Activated CD4-positive, alpha-beta memory T cell treated with anti-CD3 and anti-CD28 coated beads, Interleukin-2, amount 10 ng/mL, durations not matched to agents 7 days and 5 days (primary cell): ENCODE measurements at regions not wholly inside any gene's neighbourhood (a gene's known extent, or its start where the extent isn't known, plus 50 kb on each side); places are given as distances from the start of the nearest gene placed in this dataset.

ENCODE experiments used
- CTCF ChIA-PET: fragments of 350-600 bp; sonication (Branson Sonifier 250); formaldehyde crosslinking; loops from one replicate; lab custom pipeline; 2021; ENCODE audit warnings: antibody characterized with exemption, inconsistent platforms; lab: Charles Lee
- POLR2A ChIA-PET: fragments of 350-600 bp; sonication (Branson Sonifier 250); formaldehyde crosslinking; loops from one replicate; lab custom pipeline; 2021; ENCODE audit warnings: antibody characterized with exemption; lab: Charles Lee
- DNase-seq: peaks from one replicate; pipeline ENCODE4 v3.0.0-alpha.2; 2020
- H3K27ac Mint-ChIP-seq: one replicate; pipeline ENCODE4 v1.8.0; 2021; ENCODE audit warnings: mild to moderate bottlenecking, mixed read lengths
- H3K27me3 Mint-ChIP-seq: one replicate; pipeline ENCODE4 v1.8.0; 2021; ENCODE audit warnings: mixed read lengths
- H3K36me3 Mint-ChIP-seq: one replicate; pipeline ENCODE4 v1.8.0; 2021; ENCODE audit warnings: low read depth, mixed read lengths
- H3K4me1 Mint-ChIP-seq: one replicate; pipeline ENCODE4 v1.8.0; 2021; ENCODE audit warnings: mixed read lengths
- H3K4me3 Mint-ChIP-seq: one replicate; pipeline ENCODE4 v1.8.0; 2021; ENCODE audit warnings: mild to moderate bottlenecking, mixed read lengths
- H3K9me3 Mint-ChIP-seq: one replicate; pipeline ENCODE4 v1.8.0; 2021; ENCODE audit warnings: mixed read lengths

DNA sequence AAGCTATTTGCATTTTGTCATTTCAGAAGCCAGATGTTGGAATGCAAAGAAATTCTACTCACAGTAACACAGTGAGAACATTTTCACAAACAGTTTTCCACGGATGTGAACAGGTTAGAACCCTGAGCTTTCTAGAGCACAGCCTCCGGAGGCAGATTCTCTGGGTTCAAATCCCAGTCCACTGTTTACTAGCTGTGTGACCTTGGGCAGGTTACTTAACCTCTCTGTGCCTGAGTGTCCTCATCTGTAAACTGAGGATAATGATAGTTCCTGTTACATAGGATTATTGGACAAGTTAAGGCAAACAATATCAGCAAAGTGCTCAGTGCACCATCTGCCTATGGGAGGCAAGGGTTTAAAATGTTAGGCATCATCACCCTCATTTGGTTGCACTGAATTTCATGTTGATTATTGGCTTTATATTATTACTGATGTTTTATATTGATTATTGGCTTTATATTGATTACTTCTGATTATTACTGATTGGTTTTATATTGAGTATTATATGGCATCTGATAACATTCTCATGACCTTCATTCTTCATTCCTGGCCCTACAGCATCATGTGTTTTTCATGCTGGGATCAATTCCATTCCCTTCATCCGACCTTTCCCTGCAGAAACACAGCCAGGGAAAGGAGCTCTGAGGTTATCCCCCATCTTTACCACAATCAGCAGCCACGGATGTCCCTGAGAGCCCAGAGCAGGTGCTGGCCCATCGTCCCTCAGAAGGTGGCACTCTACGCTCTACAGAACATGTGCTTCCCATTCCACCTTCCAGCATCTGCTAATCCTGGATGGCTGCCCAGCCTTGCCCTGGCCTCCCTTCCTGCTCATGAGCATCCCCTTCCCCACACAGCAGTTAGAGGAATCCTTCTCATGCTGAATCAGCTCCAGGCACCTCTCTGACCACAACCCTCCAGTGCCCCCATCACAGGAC is 283.1 kb downstream of the PREX1 start:
- no peaks in the 10 kb centered on the region for H3K4me1 Mint-ChIP-seq
- no peaks in the 10 kb centered on the region for H3K36me3 Mint-ChIP-seq
- H3K9me3 Mint-ChIP-seq = no peaks in the 10 kb centered on the region
- H3K4me3 Mint-ChIP-seq = no peak overlapping the region
- POLR2A ChIA-PET = no interaction called here
- H3K27ac Mint-ChIP-seq = no peak overlapping the region
- H3K27me3 Mint-ChIP-seq = peaks cover 15% of the 10 kb centered on the region
- no peak for DNase-seq
- CTCF ChIA-PET = no interaction called here

DNA sequence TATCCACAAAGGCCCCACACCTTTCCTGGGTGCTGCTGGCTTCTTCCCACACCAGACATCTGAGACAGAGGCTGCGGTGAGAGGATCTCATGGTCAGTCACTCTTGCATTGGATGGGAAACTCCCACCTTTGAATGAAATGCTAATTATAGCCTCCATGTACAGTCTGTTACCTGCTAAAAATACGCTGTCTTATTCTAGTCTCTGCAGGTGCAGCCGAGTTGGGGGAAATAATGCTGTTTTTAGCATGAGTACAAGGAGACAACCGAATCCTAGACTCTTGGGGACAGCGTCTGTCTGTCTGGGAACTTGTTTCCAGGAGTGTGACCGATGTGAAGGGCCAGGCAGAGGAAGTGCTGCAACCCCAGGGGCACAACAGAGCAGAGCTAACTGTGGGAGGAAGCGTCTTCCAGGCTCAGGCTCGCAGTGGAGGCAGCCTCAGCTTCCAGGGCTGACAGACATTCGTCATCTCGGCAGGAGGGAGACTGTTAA is 286.2 kb downstream of the PREX1 start:
- H3K4me1 Mint-ChIP-seq = no peaks in the 10 kb centered on the region
- H3K4me3 Mint-ChIP-seq = no peak overlapping the region

DNA sequence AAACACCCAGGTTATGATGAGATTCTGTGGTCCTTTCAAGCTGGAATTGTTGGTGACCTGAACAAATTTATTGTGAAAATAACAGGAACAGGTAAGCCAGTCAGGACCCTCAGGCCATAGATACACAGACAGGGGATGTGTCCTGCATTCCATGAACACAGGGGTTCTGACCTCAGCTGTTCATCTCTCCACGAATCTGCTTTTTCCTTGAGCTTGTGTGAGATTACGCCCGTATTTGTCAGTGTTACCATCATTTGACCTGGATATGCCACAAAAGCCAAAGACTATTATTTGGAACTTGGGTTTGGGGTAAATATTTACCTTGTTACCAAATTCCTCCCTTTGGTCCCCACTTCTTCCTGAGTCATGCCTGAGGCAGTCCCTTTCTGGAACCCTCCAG is 288.9 kb downstream of the PREX1 start:
- H3K27me3 Mint-ChIP-seq = peaks cover 34% of the 10 kb centered on the region
- no peaks in the 10 kb centered on the region for H3K4me1 Mint-ChIP-seq
- POLR2A ChIA-PET = no interaction called here
- H3K9me3 Mint-ChIP-seq = no peaks in the 10 kb centered on the region
- CTCF ChIA-PET = interaction anchor here (1.3 kb wide), 1 partner anchor 81 kb away, joined by 3 read pairs; no protein-coding TSS in a partner anchor
- no peak overlapping the region for H3K27ac Mint-ChIP-seq
- no peaks in the 10 kb centered on the region for H3K36me3 Mint-ChIP-seq
- no peak overlapping the region for H3K4me3 Mint-ChIP-seq
- DNase-seq = no peak

More for the DNA sequence above, 286.2 kb downstream of the PREX1 start:
- H3K9me3 Mint-ChIP-seq = no peaks in the 10 kb centered on the region
- H3K27ac Mint-ChIP-seq = no peak overlapping the region
- DNase-seq = no peak
- ChIA-PET CTCF (no interaction called here), POLR2A (no interaction called here)
- peaks cover 24% of the 10 kb centered on the region for H3K27me3 Mint-ChIP-seq
- no peaks in the 10 kb centered on the region for H3K36me3 Mint-ChIP-seq

DNA sequence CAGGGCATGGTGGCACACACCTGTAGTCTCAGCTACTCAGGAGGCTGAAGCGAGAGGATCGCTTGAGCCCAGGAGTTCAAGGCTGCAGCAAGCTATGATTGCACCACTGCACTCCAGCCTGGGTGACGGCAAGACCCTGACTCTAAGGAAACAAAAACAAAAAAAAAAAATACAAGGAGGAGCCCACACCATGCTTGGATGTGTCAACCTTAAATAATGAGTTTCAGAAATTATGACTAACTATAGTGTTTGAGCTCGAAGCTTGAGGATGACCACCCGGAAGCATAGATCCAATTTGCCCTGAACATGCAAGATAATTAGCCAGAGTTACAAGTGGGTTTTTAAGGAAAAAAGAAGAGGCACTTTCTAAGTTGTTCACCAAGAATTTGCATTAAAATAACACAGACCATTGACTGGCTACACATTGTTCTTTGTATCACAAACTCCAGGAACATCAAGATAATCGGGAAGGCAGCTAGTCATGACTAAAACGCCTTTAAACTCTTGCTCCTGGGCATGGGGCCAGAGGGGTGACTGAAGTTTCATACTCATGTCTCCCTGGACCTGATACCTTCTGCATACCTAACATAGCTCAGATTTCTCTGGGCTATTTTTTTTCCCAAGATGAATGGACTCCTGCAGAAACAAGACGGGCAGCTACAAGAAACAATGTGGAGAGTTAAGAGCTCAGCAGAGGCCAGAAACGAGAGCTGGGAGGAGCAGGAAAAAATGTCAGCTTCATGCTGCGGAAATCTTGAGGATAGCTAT is 289.6 kb downstream of the PREX1 start:
- Mint-ChIP-seq H3K36me3 (no peaks in the 10 kb centered on the region), H3K4me1 (no peaks in the 10 kb centered on the region), H3K27me3 (peaks cover 38% of the 10 kb centered on the region), H3K9me3 (no peaks in the 10 kb centered on the region), H3K4me3 (no peak overlapping the region), H3K27ac (no peak overlapping the region)
- DNase-seq = no peak
- ChIA-PET POLR2A (no interaction called here), CTCF (interaction anchor here (1.3 kb wide), 1 partner anchor 82 kb away, joined by 3 read pairs; no protein-coding TSS in a partner anchor)

DNA sequence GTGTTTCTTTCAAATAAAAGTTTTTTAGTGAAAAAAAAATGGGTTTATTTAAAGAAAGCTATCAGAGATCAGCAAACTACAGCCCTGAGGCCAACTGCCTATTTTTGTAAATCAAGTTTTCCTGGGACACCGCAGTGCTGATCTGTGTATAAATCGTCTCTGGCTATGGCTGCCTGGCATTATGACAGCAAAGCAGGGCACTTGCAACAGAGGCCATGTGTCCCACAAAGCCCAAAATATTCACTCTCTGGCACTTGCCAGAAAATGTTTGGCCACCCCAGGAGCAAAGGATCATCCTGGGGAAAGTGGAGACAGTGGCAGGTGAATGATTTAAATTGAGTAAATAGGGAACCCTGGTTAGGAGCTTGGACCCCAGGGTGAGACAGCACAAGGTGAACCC is 291.6 kb downstream of the PREX1 start:
- ChIA-PET CTCF (no interaction called here), POLR2A (no interaction called here)
- Mint-ChIP-seq H3K36me3 (no peaks in the 10 kb centered on the region), H3K27me3 (peaks cover 33% of the 10 kb centered on the region), H3K4me3 (no peak overlapping the region), H3K27ac (no peak overlapping the region), H3K9me3 (no peaks in the 10 kb centered on the region), H3K4me1 (no peaks in the 10 kb centered on the region)
- DNase-seq = no peak

DNA sequence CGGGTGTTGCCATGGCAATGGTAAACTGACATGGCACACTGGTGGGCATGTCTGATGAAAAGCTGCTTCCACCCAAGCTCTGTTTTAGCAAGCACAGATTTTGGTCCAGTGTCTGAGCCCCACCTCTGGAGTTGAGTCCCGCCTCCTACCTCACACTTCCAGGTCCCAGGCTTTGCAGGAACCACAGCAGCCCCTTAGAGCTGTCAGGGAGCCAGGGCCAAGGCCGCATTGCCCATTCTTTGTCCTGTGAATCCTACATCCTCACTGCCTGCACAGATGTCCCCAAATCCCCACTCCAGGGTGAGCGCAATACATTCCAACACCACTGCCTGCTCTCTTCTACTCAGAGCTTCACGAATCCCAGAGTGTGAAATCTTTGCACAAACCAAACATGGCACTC is 292.2 kb downstream of the PREX1 start:
- H3K4me1 Mint-ChIP-seq = no peaks in the 10 kb centered on the region
- no peak overlapping the region for H3K27ac Mint-ChIP-seq
- DNase-seq = no peak
- H3K27me3 Mint-ChIP-seq = peaks cover 34% of the 10 kb centered on the region
- H3K36me3 Mint-ChIP-seq = no peaks in the 10 kb centered on the region
- POLR2A ChIA-PET = no interaction called here
- H3K9me3 Mint-ChIP-seq = no peaks in the 10 kb centered on the region
- no peak overlapping the region for H3K4me3 Mint-ChIP-seq
- CTCF ChIA-PET = no interaction called here

DNA sequence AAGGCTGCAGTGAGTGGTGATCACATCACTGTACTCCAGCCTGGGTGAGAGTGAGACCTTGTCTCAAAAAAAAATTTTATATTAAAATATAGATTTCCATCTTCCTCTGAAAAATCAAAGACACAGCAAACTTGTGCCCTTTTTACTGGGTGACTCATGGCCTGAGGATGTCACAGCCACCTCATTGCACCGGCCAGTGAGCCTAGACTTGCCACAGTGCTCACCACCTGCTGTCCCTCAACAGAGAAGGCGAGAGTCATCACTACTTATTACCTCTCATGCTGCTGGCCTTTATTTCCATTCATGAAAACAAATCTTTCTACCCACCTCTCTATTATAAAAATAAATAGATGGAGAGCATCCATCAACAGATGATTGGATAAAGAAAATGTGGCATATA is 295.8 kb downstream of the PREX1 start:
- H3K4me1 Mint-ChIP-seq = no peaks in the 10 kb centered on the region
- DNase-seq = no peak
- CTCF ChIA-PET = no interaction called here
- no peak overlapping the region for H3K27ac Mint-ChIP-seq
- no peaks in the 10 kb centered on the region for H3K9me3 Mint-ChIP-seq
- no peaks in the 10 kb centered on the region for H3K36me3 Mint-ChIP-seq
- peaks cover 24% of the 10 kb centered on the region for H3K27me3 Mint-ChIP-seq
- no peak overlapping the region for H3K4me3 Mint-ChIP-seq
- POLR2A ChIA-PET = no interaction called here

DNA sequence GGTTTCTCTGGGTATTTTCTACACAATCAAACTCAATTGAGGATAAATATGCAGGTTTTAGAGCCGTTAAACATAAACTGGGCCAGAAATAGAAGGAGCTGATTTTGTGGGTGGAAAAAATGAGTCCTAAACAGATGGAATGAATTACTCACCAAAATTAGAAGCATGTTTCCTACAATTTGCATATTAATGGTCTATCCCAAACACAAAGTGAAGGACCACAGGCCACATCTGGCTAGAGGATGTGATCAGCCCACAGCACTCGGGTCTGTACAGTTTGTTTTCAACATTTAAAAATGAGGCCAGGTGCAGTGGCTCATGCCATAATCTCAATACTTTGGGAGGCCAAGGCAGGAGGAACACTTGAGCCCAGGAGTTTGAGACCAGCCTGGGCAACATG is 296.3 kb downstream of the PREX1 start:
- Mint-ChIP-seq H3K27ac (no peak overlapping the region), H3K9me3 (no peaks in the 10 kb centered on the region), H3K4me3 (no peak overlapping the region), H3K4me1 (no peaks in the 10 kb centered on the region), H3K36me3 (no peaks in the 10 kb centered on the region), H3K27me3 (peaks cover 21% of the 10 kb centered on the region)
- CTCF ChIA-PET = no interaction called here
- POLR2A ChIA-PET = no interaction called here
- DNase-seq = no peak

DNA sequence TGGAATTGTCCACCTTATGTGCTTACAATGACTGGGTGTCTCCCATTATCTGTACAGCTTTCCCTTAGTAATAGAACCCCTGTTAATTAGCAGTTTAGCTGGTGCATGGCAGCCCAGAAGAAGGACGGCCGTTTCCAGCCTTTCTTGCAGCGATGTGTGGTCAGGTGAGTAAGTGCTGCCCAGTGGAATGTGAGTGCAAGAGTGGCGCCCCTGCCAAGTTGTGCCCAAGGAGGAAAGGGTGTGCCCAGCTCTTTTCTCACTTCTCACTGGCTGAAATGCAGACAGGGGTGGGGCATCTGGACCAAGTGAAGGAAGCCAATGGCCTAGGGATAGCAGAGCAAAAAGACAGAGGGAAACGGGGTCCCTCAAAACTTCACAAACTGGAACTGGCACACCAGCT is 296.8 kb downstream of the PREX1 start:
- Mint-ChIP-seq H3K27ac (no peak overlapping the region), H3K9me3 (no peaks in the 10 kb centered on the region), H3K27me3 (peaks cover 20% of the 10 kb centered on the region), H3K36me3 (no peaks in the 10 kb centered on the region), H3K4me1 (no peaks in the 10 kb centered on the region), H3K4me3 (no peak overlapping the region)
- ChIA-PET POLR2A (no interaction called here), CTCF (no interaction called here)
- no peak for DNase-seq

DNA sequence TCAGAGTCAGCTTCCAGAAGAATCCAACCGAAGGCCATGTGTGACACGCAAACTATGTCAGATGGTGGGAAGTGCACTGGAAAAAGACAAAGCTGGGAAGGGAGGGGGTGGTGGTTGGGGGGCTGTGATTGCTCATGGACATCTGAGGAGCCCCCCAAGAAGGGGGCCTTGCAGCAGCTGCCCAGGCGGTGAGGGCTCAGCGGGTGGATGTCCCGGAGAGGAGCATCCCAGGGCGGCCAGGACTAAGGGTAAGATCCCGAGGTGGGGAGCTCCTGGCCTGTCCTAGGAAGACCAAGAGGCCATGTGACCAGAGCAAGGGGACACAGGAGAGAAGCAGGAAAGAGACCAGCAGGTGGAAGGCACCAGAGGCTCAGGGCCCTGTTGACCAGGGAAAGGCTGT is 299.5 kb downstream of the PREX1 start:
- POLR2A ChIA-PET = no interaction called here
- H3K27ac Mint-ChIP-seq = no peak overlapping the region
- H3K4me3 Mint-ChIP-seq = no peak overlapping the region
- H3K9me3 Mint-ChIP-seq = no peaks in the 10 kb centered on the region
- H3K4me1 Mint-ChIP-seq = no peaks in the 10 kb centered on the region
- H3K36me3 Mint-ChIP-seq = no peaks in the 10 kb centered on the region
- DNase-seq = no peak
- H3K27me3 Mint-ChIP-seq = peaks cover 6% of the 10 kb centered on the region
- CTCF ChIA-PET = no interaction called here

DNA sequence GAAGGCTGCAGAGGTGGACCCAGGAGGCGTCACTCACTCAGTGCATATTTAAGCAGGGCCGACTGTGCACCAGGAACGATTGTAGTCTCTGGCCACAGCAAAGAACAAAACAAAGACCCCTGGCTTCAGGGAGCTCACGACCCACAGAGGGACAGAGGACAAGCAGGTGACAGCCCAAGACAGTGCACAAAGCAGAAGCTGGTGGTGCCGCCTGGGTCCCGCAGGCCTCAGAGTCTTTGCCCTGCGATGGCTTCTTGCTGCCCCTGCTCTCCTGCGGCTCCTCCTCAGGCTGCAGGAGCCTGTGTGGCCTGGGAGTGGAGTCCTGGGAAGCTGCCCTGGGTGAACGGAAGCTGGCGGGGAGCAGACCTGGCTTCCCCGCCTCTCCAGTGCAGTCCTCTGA is 300.0 kb downstream of the PREX1 start:
- Mint-ChIP-seq H3K9me3 (no peaks in the 10 kb centered on the region), H3K36me3 (no peaks in the 10 kb centered on the region), H3K4me1 (no peaks in the 10 kb centered on the region), H3K27me3 (peaks cover 6% of the 10 kb centered on the region), H3K27ac (no peak overlapping the region), H3K4me3 (no peak overlapping the region)
- no peak for DNase-seq
- ChIA-PET POLR2A (no interaction called here), CTCF (no interaction called here)

DNA sequence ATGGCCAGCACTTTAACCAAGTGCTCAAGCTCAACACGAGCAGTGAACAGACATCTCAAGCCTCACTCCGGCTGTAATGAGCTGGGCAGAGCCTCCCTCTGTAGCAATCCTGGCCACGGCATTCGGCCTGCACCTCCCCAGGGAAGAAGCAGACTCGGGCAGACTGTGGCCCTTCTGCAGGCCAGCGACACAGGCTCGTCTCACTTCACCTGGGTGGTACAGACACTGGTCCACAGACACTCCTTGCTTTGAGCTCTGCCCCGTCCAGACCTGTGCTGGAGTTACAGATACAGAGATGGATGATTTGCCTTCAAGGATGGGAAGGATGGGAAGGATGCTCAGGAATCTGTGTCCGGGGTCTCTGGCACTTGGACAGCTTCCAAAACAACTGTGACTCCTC is 300.9 kb downstream of the PREX1 start:
- DNase-seq = no peak
- ChIA-PET CTCF (no interaction called here), POLR2A (no interaction called here)
- Mint-ChIP-seq H3K27ac (no peak overlapping the region), H3K27me3 (peaks cover 4% of the 10 kb centered on the region), H3K36me3 (no peaks in the 10 kb centered on the region), H3K4me3 (no peak overlapping the region), H3K4me1 (no peaks in the 10 kb centered on the region), H3K9me3 (no peaks in the 10 kb centered on the region)

DNA sequence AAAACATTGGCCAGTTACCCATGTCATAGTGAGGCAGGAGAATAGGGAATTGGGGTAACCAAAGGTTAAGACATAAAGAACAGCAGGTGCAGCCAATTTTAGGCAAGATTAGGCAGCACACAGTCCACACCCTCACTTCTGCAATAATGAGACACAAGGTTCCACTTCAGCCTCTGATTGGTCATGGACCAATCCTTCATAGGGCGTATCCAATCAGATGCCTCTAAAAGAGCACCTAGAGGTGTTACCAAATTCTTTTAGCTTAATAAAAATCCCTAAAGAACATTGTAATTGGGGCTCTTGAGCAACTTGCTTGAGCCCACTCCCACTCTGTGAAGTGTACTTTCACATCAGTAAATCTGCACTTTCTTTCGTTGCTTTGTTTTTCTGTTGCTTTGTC is 302.4 kb downstream of the PREX1 start:
- Mint-ChIP-seq H3K4me3 (no peak overlapping the region), H3K36me3 (no peaks in the 10 kb centered on the region), H3K27ac (no peak overlapping the region), H3K9me3 (no peaks in the 10 kb centered on the region), H3K4me1 (no peaks in the 10 kb centered on the region), H3K27me3 (no peaks in the 10 kb centered on the region)
- ChIA-PET CTCF (interaction anchor here (1.4 kb wide), 1 partner anchor 95 kb away, joined by 4 read pairs; no protein-coding TSS in a partner anchor), POLR2A (no interaction called here)
- DNase-seq = no peak
